Astrocyte of the spinal cord (primary cell): ENCODE measurements at regions not wholly inside any gene's neighbourhood (a gene's known extent, or its start where the extent isn't known, plus 50 kb on each side); places are given as distances from the start of the nearest gene placed in this dataset.

Source experiments
- DNase-seq: peaks from one replicate; pipeline ENCODE4 v3.0.0; 2011; ENCODE audit warnings: low read depth, low spot score
- H3K4me3 ChIP-seq: 2 replicates; pipeline ENCODE4 v1.5.1; 2011; ENCODE audit warnings: low read depth, mild to moderate bottlenecking, low read length, moderate library complexity
- in situ Hi-C: cut with HindIII; loops from 2 replicates; pipeline ENCODE4 v1.10.0; 2017; ENCODE audit warnings: low sequenced_read_pairs
- TF ChIP-seq, protein P1 (sequence below): IDR thresholded peaks from 2 replicates; pipeline ENCODE4 v1.5.1; 2012; ENCODE audit warnings: low read depth, mild to moderate bottlenecking, low read length, inconsistent platforms

DNA sequence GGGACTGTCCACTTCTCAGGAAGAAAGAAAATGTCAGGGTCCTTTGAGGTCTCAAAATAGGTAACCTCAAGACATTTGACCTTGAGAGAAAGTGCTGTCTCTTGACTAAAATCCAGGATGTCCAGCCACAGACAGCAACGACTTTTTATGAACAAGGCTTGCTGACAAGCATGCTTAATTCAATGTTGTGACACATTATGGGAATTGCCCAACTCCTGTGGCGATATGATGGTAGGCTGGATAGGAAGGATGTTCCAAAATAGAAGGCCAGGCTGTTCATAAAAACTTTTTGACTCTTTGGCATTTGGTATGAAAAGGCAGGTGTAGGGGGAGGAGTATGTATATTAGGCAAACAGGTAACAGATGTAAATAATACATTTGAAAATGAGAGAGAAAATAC, 50.8 kb upstream of the EDNRA start:
- TF ChIP-seq, protein P1, sequence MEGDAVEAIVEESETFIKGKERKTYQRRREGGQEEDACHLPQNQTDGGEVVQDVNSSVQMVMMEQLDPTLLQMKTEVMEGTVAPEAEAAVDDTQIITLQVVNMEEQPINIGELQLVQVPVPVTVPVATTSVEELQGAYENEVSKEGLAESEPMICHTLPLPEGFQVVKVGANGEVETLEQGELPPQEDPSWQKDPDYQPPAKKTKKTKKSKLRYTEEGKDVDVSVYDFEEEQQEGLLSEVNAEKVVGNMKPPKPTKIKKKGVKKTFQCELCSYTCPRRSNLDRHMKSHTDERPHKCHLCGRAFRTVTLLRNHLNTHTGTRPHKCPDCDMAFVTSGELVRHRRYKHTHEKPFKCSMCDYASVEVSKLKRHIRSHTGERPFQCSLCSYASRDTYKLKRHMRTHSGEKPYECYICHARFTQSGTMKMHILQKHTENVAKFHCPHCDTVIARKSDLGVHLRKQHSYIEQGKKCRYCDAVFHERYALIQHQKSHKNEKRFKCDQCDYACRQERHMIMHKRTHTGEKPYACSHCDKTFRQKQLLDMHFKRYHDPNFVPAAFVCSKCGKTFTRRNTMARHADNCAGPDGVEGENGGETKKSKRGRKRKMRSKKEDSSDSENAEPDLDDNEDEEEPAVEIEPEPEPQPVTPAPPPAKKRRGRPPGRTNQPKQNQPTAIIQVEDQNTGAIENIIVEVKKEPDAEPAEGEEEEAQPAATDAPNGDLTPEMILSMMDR, result no peak
- DNase-seq, result no peak
- in situ Hi-C loops, result no loop called here
- H3K4me3 ChIP-seq, result no peak overlapping the region
